HG02852 (cell line): ENCODE measurements at regions not wholly inside any gene's neighbourhood (a gene's known extent, or its start where the extent isn't known, plus 50 kb on each side); places are given as distances from the start of the nearest gene placed in this dataset.

Experiments
- ATAC-seq: cut with Tn5 transposase; IDR thresholded peaks from one replicate; pipeline ENCODE4 v1.9.1; 2021; ENCODE audit warnings: mild to moderate bottlenecking, moderate library complexity; ENCODE audit not compliant: unreplicated experiment

DNA sequence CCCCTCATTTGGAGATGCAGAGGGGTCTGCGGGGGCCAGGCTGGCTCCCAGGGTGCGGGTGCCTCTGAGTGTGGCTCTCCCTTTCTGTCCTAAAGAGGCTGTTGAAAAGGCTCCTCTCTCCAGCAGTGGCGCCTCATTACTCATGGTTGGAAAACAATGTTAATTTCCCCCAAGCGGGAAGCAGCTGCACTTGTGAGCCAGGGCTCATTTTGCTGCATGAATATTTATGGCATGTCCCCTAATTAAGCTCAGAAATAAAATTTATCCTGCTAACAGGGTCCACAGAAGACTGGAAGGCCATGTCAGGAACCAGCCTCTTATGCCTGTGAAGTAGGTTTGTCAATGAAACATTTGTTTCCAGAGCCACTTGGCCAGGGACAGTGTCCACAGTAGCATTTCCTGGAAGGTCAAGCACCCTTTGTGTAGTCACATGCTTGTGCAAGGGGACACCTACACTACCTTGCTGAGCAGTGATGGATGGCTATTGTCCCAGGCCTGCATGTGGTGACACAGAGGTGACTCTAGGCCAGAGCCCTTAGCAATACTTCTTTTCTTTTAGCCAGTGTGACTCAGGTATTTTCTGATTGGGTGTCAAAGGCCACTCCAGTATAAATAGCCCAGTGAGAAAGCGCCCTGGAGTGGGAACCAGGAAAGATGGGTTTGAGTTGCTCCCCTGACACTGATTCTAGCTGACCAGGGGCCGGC, 259.0 kb downstream of the FOXD2 start:
- no peak for ATAC-seq

DNA sequence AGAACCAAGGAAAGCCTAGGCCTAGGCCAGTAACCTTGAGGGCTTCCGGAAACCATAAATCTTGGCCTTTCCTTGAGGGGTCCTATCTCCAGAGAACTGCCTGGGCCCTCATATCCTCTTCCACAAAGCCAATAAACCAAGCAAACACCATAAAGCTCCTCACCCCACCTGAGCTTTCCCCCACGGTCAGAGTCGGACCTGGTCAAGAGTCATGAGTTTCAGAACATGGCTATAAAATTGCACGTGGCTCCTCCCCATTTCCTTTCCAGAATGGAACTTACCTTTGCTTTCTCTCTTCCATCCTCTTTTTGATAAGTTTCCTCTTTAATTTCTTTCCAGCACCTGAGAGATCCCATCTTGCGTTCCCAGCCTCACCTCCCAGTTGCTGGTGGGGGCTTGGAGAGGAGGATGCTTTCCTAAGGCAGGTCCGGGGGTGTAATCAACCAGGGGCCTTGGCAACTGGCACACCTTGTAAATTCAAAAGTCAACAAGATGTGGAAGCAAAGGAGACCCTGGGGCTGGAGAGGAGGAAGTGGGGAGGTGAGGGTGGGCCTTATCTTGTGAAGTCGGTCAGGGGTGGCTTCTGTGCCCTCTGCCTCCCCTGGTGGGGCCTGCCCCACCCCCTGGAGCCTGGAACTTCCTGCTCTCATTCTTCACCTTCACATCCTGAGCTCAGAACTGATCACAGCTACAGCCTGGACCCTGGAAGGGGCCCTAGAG, 259.9 kb downstream of the FOXD2 start:
- no peak for ATAC-seq

DNA sequence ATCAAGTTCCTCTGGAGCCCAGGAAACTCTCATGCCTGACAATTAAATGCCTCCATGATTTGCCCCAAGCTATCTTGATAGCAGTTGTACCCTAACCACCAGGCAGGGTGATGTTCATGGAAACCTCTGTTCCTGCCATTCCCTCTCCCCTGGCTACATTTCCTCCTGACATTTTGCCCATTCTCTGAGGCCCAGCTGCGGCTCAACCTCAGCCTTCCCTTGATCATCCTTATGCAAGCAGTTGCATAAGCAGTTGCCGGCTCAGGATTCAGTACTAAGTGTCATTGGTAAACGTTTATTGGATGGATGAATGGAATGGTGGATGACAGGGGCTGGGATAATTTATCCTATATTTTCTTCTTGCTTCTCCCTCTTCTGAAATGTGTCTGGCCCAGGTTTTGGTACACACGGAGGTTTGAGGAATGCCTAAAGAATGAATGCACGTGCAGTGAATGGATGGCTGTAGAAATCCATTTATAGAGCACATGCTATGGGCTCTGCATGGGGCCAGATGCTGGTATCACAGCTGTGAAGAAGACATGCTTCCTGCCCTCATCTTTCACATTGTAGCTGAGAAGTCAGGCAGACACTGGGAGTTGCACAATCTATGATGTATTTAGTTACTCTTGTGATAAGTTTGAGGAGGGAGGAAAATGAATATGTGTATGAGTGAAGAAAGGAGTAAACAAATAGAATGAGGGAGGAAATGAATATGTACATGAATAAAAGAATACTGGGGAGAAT, 261.8 kb downstream of the FOXD2 start:
- no peak for ATAC-seq

DNA sequence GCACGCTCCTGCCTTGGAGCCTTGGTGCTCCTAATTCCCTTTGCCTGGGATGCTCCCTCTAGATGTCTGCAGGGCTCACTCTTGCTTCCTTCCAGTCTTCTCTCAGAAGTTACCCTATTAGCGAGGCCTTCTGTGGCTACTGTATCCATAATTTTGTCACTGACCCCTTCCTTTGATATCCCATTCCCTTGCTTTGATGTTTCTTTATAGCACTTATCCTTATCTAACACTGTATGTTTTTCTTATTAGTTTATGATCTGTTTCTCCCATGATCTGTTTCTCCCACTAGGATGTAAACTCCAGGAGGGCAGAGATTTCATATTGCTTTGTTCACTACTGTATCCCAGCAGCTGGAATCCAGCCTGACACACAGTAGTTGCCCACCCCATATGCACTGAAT, 263.4 kb downstream of the FOXD2 start:
- no peak for ATAC-seq

DNA sequence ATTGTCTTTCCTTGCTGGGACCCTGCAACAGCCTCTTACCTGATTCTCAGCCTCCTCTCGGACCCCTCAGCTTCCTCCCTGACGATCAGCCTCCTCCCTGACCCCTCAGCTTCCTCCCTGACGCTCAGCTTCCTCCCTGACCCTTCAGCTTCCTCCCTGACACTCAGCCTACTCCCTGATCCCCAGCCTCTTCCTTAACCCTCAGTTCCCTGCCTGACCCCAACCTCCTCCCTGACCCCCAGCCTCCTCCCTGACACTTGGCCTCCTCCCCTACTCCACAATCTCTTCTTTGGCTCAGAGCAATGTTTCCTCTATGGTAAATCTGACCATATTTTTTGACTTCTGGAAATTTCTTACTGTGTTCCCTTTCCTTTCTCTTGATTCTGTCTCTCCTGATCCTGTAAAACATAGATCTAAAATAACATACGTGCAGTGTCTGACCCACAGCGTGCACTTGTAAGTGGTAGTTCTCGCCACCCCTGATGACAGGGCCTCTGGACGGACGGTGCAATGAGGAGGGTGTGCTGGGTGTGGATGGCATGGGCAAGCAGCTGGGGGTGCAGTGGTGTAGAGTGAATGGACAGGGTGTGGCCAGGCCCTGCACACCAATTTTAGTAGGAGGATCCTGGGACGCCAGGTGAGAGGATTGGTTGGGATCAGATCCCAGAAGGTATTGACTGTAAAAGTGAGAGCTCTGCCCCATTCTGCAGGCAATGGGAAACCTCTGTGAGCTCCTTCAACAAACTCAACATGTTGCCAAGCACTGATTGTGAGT, 264.1 kb downstream of the FOXD2 start:
- ATAC-seq = no peak

DNA sequence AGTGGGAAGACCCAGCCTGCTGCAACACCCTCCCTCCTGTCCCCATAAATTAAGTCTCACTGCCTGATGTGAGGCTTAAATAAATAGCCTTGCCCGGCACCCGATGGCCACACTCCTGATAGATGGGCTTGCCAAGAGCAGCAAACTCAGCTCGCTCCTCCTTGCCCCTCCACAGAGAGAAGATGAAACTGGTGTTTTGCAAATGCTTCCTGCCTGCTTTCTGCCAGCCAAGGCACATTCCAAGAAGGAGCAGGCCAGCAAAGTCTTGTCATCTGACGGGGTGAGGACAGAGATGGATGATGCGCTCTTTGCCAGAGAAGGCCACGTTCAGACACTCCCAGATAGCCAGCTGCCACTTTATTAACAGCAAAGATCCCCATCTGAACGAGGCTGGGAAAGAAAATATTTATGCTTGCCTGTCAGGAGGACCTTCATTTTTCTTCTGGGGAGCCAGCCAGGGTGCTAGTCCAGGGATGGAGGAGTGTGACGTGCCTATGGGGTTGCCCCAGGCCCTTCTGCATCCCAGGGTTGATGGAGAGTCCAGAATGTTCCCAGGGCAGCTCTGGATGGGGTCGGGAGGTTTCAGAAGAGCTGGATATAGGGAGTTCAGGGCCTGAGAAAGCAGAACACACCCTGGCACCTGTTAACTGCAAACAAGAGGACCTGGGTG, 265.4 kb downstream of the FOXD2 start:
- ATAC-seq = no peak

DNA sequence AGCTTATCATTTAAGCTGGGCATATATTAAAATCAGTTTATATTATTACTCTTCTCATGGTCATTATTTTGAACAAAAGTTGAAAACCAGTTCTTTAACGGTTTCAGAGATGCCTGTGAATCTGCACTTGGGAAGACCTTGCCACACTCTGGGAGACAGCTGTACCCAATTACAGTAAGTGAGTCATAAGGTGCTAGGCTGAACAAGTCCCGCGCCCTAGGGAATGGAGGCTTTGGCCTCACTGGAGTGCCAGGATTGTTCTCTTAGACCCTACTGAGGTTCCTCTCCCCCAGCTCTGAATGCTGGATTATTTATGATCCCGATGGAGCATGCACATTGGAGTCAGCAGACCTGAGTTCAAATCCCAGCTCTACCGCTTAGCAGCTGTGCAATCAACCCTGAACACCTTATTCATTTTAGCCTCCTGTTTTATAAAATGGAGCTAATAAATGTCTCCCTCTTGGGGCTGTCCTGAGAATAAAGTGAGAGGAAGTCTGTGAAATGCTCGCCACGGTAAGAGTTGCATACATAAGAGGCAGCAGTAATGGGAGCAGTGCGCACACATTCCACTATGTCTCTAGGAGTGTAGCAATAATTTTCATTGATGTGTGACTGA, 266.2 kb downstream of the FOXD2 start:
- ATAC-seq = no peak

DNA sequence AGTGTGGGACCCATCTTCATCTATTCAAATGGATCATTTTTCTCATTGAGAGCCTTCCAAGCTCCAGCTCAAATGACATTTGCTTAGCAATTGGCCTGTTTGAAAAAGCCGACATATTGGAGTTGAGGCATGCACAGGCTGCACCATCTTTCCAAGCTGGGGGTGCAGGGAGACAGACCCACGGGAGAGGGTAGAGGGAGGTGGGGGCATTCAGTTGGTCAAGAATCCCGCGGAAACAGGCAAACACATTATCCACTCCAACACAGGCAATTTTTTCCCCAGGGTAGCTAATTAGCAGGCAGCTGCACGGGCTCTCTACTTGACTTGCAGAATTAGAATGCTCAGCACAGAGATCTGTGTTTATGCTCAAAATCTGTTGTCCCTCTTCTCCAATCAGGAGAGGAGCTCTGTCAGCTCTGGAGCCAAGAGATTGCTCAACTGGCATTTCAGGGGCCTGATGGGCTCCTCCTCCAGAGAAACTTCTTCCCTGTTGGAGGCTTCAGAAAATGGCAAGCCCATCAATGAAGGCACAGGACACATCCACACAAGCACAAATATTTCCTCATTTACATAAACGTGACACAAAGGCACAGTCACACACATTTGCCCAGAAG, 267.8 kb downstream of the FOXD2 start:
- ATAC-seq = no peak

DNA sequence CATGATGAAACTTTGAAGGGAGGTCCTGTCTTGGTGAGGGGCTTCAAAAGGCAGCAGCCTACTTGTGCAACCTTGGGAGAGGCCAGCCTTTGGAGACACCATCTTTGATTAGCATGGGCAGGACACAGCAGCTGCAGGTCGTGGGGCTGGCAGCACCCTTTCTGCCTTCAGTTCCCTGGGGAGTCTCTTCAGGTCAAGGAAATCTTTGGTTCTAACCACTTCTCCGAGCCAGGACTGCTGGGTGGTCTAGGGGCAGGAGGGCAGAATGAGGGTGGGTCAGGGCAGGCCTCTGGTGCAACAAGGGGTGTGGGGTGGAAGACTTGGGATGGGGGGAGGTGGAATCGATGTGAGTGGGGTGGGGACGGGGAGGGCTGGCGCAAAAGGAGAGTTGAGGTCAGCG, 269.7 kb downstream of the FOXD2 start:
- ATAC-seq = no peak

DNA sequence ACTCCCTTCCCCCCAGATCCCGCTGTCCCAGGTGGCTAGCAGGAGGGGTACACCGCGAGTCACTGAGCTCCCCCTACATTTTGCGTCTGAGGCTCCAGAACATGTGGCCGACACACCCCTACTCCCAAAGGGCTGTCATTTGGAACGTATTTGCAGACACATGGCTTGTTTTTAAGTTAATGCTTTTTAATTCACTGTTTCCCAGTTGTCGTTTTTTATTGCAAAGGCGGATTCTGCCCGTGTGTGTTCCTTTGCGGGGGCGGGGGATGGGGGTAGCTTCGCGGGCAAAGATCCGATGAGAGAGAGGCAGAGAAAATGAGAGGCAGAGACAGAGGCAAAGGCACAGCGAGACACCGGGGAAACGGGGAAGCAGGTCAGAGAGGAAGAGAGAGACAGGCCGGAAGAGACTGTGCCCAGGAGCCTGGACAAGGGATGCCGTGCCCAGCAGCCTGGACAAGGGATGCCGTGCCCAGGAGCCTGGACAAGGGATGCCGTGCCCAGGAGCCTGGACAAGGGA, 270.2 kb downstream of the FOXD2 start:
- ATAC-seq = no peak

DNA sequence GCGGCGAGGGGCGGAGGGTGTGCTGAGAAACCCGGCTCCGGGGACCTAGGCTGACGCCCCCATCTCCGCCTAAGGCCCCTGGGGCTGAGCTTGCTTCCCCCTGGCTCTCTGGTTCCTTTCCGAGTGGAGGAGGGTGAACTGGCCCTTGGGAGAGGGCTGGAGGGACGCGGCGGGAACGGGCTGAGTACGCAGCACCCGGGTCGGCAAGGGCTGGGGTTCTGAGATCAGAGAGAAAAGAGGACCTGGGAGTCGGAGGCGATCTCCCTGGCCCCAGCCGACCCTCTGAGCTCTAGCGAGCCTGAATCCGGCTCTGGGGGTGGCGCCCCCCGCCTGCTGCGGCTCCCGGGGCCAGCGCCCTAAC, 270.8 kb downstream of the FOXD2 start:
- ATAC-seq = no peak

DNA sequence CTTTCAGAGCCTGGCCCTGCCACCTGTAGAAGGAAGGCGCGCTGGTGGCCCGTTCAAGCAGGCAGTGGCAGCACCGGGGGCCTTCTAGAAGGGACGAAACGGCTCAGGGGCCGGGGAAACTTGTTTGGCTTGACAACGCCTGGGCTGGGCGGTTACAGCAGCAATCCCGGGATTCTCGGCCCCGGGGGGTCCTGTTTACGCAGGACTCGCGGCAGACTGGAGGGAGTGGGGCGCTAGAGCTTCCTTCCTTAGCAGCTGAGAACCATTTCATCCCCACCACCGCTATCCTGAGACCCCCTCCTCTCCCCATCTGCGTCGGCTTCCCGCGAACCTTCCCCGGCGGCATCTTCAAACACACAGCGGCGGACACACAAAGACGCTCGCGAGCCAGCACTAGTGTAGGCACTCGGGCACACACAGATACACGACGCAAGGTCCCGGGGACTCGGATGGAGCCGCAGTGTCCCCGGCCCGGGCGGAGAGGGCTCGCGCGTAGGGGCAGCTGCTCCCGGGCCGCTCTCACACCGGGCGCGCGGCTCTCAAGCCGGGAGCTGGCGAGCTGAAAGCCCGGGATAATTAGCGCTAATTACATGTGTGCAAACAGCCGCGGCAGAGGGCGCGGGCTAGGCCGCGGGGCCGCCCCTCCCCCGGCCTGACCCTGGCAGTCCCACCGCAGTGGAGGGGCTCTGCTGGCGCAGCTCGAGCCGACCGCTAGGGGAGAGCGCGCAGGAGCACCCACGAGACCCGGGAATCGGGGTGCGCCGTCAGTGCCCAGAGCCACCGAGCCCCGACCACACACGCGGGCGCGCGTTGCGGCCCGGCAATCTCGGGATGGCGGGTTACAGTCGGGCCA, 271.4 kb downstream of the FOXD2 start:
- ATAC-seq = no peak

DNA sequence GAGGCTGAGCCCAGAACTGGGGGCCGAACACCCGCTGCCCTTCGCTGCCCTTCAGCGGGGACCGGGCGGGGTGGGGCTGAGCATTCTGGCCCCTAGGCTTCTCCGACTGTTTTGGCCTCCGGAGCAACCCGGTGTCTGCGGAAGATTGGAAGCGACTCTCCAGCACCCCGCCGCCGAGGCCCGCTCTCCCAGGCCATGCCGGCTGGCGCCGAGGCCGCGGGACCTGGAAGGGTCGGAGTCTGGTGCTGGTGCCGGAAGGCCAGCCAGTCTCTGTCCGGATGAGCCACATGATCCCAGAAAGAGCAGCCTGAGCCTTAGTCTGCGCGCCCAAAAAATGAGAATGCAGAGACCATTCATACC, 272.0 kb downstream of the FOXD2 start:
- no peak for ATAC-seq

DNA sequence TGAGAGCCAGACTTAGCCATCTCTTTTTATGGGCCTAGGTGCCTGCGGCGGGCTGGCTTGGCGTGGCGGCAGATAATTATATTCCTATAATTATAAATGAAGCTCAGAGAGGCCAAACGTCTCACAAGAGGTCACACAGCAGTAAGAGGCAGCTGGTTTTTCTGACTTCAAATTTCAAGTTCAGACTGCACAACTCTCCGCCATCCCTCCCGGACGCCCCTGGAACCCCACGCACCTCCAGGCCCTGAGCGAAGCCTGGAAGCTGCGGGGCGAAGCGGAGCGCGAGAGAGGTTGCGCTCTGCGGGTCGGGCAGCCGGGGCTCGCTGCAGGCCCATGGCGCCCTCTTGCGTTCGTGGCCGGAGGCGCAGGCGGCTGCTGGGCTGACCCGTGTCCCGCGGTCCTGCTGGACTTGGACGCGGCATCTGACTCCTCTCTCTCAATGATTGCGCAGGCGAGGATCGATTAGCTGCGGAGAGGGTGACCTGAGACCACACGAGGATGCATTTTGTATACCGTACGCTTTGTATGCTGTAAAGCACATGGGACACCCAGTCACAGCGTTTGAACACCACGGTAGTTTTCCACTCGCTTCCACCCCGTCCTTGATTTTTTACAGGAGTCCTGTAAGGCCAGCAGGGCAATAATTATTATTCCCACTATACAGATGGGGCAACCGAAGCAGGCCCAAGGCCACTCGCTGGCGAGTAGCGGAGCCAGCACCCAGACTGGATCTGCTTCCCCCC, 272.7 kb downstream of the FOXD2 start:
- peak; percentile 65 for ATAC-seq
